ENCODE measurements at regions not wholly inside any gene's neighbourhood (a gene's known extent, or its start where the extent isn't known, plus 50 kb on each side); places are given as distances from the start of the nearest gene placed in this dataset.

DNA sequence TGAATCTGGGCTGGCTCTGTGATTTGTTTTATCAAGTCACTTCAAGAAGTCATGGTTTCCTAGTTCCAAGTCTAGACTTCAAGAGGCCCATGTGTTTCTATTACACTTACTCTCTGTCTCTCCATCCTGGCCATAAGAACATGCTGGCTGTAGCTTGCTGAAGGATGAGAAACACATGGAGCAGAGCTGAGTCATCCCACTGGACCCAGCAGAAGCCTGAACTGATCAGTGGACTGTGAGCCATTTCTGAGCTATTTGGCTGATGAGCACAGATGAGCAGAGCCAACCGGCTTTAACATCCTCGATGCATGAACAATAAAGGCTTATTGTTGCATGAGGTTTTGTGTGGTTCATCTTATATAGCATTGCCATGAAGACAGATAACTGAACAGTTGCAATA lies 290.6 kb upstream of the BOD1L1 start:
- no peak overlapping the region for H3K23ac ChIP-seq (ENCODE audit: insufficient read length)
- FAIRE-seq (no peak), DNase-seq (ENCODE audit: low read depth in 1 of 2, low spot score in 2 of 2) (no peak)
- no peak for TF ChIP-seq SP4 (IDR thresholded peaks at IDR 0.05; ENCODE audit: low read length)
- no peak for TF ChIP-seq NANOG (IDR thresholded peaks at IDR 0.05; ENCODE audit: insufficient read depth, low read depth, low read length, poor library complexity, severe bottlenecking)
- no peak for TF ChIP-seq KDM1A (IDR thresholded peaks at IDR 0.05; ENCODE audit: borderline replicate concordance, low read length)
- no peak for TF ChIP-seq MAFK (IDR thresholded peaks at IDR 0.05; ENCODE audit: low read depth, low read length)
- no peak for TF ChIP-seq GABPA (IDR thresholded peaks at IDR 0.05; ENCODE audit: borderline replicate concordance, insufficient read depth, low read length)
- TF ChIP-seq RNF2 (IDR thresholded peaks at IDR 0.05; ENCODE audit: borderline replicate concordance, low read depth, low read length, missing control alignments, poor library complexity, severe bottlenecking): no peak
- TF ChIP-seq SP1 (IDR thresholded peaks at IDR 0.05; ENCODE audit: low read depth, low read length): no peak
- no peak for TF ChIP-seq BCL11A (IDR thresholded peaks at IDR 0.05; ENCODE audit: low read depth in 2 of 2, low read length in 2 of 2)
- TF ChIP-seq FOSL1 (IDR thresholded peaks at IDR 0.05; ENCODE audit: insufficient read depth, low read depth, low read length): no peak
- H3K18ac ChIP-seq (ENCODE audit: extremely low read depth, low read length): no peak overlapping the region
- peaks cover 1% of the 10 kb centered on the region; the same call in 1 of the 2 replicates for H3K23me2 ChIP-seq (ENCODE audit: low read depth, low read length)
- H2BK15ac ChIP-seq (ENCODE audit: low read length): no peak overlapping the region
- H3K4me2 ChIP-seq (ENCODE audit: insufficient read depth in 1 of 2, low read depth in 2 of 2, low read length in 2 of 2): no peak overlapping the region; a peak in 1 of 4 replicates
- H2AFZ ChIP-seq (ENCODE audit: low read length): no peak overlapping the region
- WGBS, 2 experiments (ENCODE audit: extremely low coverage in 1 of 2, insufficient coverage in 1 of 2, insufficient read length in 1 of 2, insufficient replicate concordance in 2 of 2, low coverage in 1 of 2, low lambda C conversion rate in 2 of 2, missing lambda C conversion rate in 1 of 2): 100% methylated on average over 2 of the region's 2 CpGs; no CpG with 5 or more reads in 1 of the 2 experiments
- H3K27ac ChIP-seq (ENCODE audit: low read depth, low read length): no peak overlapping the region
- no peaks in the 10 kb centered on the region for H3K27me3 ChIP-seq (replicated peaks in 1 of 4; ENCODE audit: control insufficient read depth in 3 of 4, extremely low read depth in 1 of 4, insufficient read depth in 3 of 4, low read length in 3 of 4)
- no peak overlapping the region for H4K5ac ChIP-seq (ENCODE audit: insufficient read length, low read depth, low read length)
- H2BK120ac ChIP-seq (replicated peaks; ENCODE audit: low read depth, low read length): no peak overlapping the region
- no peaks in the 10 kb centered on the region for H3K36me3 ChIP-seq (ENCODE audit: control insufficient read depth in 2 of 4, insufficient read depth in 4 of 4, low read length in 3 of 4)
- no peak overlapping the region for H3K56ac ChIP-seq (replicated peaks; ENCODE audit: insufficient read length, low read depth, low read length)
- CTCF ChIA-PET (ENCODE audit: partially characterized antibody): interaction anchor here (0.5 kb wide), 1 partner anchor 146 kb away, joined by 5 read pairs; no protein-coding TSS in a partner anchor
- H3K79me2 ChIP-seq (ENCODE audit: control insufficient read depth in 1 of 2, insufficient read depth in 2 of 2, low read length in 2 of 2): no peaks in the 10 kb centered on the region
- no peak overlapping the region for H2BK5ac ChIP-seq (ENCODE audit: low read depth, low read length)
- H3K4me3 ChIP-seq (ENCODE audit: extremely low read depth in 1 of 4, insufficient read depth in 2 of 4, low read depth in 3 of 4, low read length in 4 of 4): no peak overlapping the region
- no peak overlapping the region; the same call in 1 of the 2 replicates for H2BK20ac ChIP-seq (ENCODE audit: low read length)
- H3K9me3 ChIP-seq (ENCODE audit: insufficient read depth in 2 of 2, low read depth in 1 of 2, low read length in 1 of 2): no peaks in the 10 kb centered on the region
- no peak overlapping the region for H4K91ac ChIP-seq (replicated peaks; ENCODE audit: insufficient read length, low read length)
- H4K20me1 ChIP-seq (replicated peaks in 1 of 2; ENCODE audit: control insufficient read depth in 1 of 2, insufficient read depth in 2 of 2, low read length in 2 of 2): no peaks in the 10 kb centered on the region
- H3K79me1 ChIP-seq (ENCODE audit: low read depth, low read length): no peaks in the 10 kb centered on the region
- no peak overlapping the region for H3K9ac ChIP-seq (replicated peaks in 1 of 4; ENCODE audit: extremely low read depth in 1 of 4, low read depth in 3 of 4, low read length in 3 of 4)
- H3K4me1 ChIP-seq (replicated peaks in 1 of 4; ENCODE audit: control insufficient read depth in 3 of 4, insufficient read depth in 4 of 4, low read length in 3 of 4): peaks cover 0 to 7% (median 3%) of the 10 kb centered on the region in 4 experiments; a peak in 4 of 7 replicates
- H2AK5ac ChIP-seq (ENCODE audit: low read depth, low read length): no peak overlapping the region
- no peak overlapping the region for H2BK12ac ChIP-seq (ENCODE audit: low read depth, low read length)
- POLR2A ChIA-PET (ENCODE audit: partially characterized antibody): no interaction called here
- no peak overlapping the region for H3K14ac ChIP-seq (ENCODE audit: insufficient read length)
- H4K8ac ChIP-seq (ENCODE audit: extremely low read depth, insufficient read depth, low read length): no peak overlapping the region
- H3K4ac ChIP-seq (replicated peaks; ENCODE audit: insufficient read length, low read depth, low read length): no peak overlapping the region

Measured in H1 (cell line).